GM19438 (cell line): ENCODE measurements at regions not wholly inside any gene's neighbourhood (a gene's known extent, or its start where the extent isn't known, plus 50 kb on each side); places are given as distances from the start of the nearest gene placed in this dataset.
"Not testable (repeated sequence)": the region's sequence is repeated elsewhere in the genome, so short reads cannot be mapped to it uniquely, and the experiment has no call there.

Experiments used
- ATAC-seq: cut with Tn5 transposase; IDR thresholded peaks from one replicate; pipeline ENCODE4 v1.9.1; 2021; ENCODE audit warnings: low read depth; ENCODE audit not compliant: unreplicated experiment

GRCh38 chr4:123125477-123125876 is 203.1 kb upstream of the NUDT6 start:
- no peak for ATAC-seq

DNA sequence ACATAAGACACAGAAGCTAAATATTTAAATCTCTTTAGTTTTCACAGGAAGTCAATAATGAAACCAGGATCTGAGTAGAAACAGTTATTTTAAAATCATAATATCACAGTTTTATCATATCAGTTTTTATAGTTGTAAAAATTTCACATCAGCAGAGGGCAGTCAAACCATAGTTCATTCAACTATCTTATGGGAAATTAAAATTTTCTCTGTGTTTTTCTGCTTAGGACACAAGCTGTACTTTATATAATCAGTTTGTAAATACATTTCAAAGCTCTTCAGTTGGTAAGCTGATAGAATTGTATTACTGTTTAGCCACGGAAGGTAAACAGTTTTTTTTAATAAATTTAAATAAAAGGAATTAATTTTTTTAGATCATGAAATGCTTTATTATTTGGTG is 204.8 kb upstream of the NUDT6 start:
- no peak for ATAC-seq

DNA sequence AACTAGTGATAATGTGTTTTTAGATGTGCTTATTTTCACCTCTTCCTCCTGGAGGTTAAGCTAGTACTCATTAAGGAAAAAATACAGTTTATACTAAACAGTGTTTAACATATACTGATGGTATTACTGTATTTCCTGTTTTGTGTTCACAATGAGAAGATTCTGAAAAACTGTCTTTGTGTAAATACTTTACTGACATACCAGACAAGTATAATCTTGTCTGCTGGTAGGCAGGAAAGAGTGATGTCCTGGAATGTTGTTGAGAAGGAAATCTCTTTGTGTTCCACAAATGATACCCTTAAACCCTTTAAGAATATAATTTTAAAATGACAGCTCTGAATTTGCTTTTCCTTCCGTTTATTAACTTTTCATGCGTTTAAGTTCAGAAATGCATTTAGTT is 205.5 kb upstream of the NUDT6 start:
- no peak for ATAC-seq

DNA sequence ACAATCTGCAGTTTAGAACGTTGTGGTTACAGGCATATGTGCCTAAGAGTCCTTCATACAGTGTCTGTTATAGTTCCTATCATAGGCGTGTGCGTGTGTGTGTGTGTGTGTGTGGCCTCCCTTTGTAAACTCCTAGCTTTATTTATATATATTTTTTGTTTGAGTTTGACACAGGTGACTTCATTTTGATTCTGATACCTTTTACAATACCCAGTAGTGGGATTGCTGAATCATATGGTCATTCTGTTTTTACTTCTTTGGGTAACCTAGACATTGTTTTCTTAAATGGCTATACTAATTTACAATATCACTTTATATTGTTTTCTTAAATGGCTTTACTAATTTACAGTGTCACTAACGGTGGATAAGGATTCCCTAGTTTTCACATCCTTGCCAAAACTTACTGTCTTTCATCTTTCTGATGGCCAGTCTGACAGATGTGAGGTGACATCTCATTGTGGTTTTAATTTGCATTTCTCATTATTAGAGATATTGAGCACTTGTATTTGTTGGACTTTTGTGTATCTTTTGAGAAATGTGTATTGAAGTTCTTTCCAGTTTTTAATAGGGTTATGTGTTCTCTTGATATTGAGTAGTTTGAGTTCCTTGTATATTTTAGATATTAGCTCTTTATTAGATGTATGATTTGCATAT is 211.1 kb upstream of the NUDT6 start:
- peak; percentile 73 for ATAC-seq

GRCh38 chr4:123144616-123145015 is 222.2 kb upstream of the NUDT6 start:
- ATAC-seq = no peak

DNA sequence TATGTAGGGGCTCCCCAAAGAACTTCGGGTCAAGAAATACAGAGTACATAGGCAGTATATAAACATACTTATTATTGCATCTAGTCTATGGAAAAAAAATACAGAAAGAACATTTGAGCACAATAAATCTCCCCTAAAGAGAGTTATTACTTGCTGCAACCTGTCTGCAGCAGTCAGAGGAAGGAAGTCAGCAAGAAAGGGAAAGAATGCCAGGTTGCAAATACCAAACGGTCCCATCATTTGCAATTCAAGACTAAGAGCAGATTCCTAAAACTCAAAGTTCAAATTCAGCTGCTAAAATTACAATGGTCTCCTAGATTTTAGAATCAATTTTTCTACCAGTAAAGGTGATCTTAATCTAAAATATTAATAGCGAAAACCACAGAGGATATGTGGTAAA is 236.2 kb upstream of the NUDT6 start:
- no peak for ATAC-seq

DNA sequence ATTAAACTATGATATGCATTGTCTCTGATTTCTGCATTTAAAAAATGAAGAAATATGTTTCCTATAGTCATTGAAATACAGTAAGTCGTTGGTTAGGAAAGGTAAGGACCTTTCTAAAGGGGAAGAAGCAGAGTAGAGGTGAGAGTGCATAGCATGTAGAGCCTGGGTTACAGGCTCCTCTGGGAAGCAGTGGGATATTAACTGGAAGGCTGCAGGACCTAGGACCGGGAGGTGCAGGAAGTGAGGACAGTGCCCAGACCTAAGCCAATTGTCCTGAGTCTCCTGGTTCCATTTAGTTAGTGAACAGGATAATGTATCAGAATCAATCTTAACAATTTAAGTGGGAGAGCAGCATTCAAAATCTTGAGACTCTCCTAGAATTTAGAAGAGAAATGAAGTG is 237.1 kb upstream of the NUDT6 start:
- no peak for ATAC-seq

DNA sequence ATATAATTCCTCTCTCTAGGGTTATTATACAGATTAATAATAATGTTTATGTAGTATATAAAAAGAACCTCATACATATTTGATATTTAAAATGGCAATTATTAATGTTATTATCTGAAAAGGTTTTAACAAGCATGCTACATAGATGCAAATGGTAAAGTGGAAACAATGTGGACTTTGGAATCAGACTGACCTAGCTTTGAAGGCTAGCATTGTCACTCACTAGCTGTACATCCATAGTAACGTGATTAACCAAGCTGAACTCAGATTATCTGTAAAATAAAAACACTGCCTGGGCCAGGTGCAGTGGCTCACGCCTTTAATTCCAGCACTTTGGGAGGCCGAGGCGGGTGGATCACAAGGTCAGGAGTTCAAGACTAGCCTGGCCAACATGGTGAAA is 233.7 kb upstream of the SPRY1 start:
- ATAC-seq = no peak

DNA sequence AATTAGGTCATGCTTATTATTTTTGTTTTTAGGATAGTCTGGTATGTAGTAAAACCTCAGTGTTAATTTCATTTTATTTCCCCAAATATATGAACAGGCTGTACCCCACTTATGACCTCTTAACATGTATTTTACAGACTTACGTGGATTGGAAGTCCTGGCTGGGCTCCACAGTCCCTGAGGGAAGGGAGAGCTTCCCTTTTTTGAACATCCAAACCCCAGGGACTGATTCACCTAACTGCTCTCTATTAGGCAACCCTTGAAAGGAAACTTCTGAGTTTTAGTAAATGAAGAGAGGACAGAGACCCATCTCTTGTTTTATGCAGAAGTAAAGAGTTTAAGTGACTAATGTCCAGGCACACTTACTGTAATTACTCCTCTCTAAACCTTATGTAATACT is 233.1 kb upstream of the SPRY1 start:
- no peak for ATAC-seq

- no peak for ATAC-seq
Observed at GRCh38 chr4:123166023-123166422, 230.6 kb upstream of the SPRY1 start.

DNA sequence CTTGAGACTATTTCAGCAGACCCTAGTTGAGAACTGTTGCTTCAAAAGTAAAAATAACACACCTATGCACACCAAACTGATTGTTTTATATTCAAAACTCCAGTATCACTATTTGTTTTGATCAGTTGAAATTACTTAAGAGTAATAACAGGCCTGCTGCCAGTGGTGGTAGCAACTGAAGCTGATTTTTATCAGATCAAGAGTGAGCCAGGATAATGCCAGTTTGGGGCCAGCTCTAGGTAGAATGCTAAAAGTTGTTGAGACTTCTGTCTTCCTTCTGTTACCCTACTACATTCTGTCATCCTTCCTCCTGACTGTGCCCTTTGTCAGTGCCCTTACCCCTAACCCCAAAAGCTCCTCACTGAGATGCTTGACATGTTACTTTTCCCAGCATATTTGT is 228.7 kb upstream of the SPRY1 start:
- no peak for ATAC-seq

DNA sequence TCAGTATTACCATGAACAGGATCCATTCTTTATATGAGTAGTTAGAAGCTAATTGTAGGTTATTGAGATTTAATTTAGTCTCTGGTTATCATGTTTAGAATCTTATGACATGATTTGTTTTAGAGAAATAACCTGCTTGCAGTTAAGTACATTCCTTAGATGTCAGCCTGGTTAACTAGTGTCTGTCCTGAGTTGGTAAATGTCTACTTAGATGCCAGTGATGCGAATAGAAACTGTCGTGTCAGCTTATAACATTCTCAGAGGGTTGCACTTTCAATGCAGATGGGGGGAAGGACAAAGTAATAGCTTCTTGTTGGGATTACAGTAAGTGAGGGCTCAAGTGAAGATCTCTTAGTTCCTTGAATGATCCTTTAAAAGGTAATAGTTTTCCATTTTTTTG is 227.8 kb upstream of the SPRY1 start:
- ATAC-seq = no peak

DNA sequence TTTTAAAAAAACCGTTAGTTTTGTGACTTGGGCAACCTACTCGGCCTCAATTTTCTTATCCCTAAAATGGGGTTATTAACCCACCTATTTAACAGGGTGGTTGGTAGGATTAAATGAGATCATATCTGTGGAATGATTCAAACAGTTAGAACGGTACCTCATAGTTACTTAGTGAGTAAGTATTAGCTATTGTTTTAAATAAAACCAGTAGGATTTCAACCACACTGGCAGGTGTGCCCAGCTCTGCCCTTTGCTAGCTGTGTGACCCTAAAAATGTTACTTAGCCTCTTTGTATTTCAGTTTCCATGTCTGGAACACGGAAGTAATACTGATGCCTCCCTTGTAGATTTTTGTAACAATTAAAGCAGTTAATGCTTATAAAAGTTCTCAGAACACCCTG is 225.8 kb upstream of the SPRY1 start:
- ATAC-seq = no peak

DNA sequence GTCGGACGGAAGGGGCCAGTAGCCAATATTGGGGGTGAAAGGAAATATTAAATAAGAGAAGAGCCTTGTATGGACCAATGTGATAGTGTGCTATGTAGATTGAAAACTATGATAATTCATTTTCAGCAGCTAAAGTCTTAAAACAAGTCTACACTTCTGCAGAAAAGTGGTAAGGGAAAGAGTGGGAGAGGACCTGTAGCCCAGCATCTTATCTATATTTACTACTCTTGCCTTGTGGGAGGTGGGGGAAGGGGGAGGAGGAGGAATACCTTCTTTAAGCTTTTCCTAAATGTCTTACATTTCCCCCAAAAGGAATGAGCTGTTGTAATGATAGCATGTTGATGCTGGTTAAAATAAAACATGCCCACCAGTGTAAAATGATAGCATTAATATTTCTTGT is 220.0 kb upstream of the SPRY1 start:
- no peak for ATAC-seq

- no peak for ATAC-seq
Observed at GRCh38 chr4:123182289-123182688, 214.3 kb upstream of the SPRY1 start.

- no peak for ATAC-seq
Observed at GRCh38 chr4:123183308-123183707, 213.3 kb upstream of the SPRY1 start.

DNA sequence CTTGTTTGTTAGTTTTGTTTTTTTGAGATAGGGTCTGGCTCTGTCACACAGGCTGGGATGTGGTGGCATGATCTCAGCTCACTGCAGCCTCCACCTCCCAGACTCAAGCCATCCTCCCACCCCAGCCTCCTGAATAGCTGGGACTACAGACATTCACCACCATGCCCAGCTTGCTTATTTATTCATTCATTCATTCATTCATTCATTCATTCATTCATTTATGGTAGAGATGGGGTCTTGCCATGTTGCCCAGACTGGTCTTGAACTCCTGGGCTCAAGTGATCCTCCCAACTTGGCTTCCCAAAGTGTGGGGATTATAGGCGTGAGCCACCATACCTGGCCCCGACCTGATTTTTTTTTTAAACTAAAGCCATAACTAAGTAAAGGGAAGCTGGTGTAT is 212.8 kb upstream of the SPRY1 start:
- not testable (repeated sequence) for ATAC-seq

- no peak for ATAC-seq
Observed at GRCh38 chr4:123186731-123187130, 209.9 kb upstream of the SPRY1 start.

DNA sequence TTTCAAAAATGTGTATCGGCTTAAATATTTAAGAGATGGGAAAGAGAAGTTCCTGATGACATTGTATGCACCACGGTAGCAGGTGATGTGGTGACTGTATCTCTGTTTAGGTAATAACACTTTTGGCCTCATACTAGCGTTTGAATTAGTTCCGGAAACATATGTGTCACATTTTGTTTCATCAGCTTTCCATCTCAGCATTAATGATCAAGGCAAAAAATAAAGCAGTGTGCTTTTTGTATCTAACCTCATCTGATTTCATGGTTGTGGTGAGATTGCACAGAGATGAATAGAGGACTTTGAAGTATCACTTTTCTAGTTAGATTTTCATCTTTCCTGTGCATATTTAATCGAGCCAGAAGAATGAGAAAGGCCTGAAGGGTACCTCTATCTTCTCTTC is 206.4 kb upstream of the SPRY1 start:
- no peak for ATAC-seq

DNA sequence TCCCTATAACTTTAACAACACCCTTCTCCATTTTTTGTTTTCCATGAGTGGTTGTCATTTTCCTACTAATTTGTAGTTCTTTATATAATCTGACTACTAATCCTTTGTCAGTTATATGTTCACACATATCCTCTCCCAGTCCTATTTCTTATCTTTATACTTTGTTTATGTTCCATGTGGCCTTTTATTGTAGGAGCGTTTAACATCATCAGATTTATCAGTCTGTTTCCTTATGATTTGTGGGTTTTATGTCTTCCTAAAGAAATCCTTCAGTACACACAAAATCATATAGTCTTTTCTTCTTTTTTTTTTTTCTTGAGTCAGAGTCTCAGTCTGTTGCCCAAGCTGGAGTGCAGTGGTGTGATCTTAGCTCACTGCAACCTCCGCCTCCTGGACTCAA is 204.9 kb upstream of the SPRY1 start:
- ATAC-seq = no peak

DNA sequence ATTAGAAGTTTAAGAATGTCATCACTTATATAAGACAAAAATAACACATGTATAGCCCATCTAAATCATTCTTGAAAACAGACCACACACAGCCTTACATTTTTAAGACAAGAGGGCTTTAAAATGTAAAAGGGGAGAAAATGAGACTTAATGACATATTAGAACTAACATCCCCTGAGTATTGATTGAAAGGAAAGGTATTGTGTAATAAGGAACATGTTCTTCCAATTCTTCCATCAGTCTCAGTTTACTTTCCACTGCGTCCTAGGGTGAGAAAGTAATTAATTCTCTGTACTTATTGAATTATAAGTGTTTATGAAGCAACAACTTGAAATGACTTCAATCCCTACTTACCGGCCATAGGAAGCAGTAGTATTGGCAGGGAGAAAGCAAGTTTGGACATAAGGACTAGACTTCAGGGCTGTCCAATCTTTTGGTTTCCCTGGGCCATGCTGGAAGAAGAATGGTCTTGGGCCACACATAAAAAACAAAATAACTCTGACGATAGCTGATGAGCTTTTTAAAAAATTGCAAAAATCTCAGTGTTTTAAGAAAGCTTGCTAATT is 202.7 kb upstream of the SPRY1 start:
- ATAC-seq = no peak

DNA sequence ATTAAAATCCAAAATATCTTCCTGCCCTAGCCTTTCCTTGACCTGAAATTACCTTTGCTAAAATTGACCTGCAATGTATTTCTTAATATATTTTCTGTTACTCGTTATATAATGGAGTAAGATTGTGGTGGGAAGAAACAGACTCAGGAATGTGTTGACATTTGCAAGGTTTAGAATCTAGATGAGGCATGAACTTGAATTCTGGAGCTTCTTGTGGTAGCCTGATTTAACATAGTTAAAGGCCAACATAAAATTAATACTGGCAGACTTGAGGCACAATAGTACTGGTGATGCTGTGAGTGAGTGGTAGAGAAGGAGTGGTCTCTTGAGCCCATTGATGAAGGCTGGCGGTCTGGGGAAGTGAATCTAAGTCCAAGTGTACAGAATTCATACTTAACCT is 197.9 kb upstream of the SPRY1 start:
- ATAC-seq = no peak
